Vagina (tissue), 2 donors: ENCODE measurements at regions not wholly inside any gene's neighbourhood (a gene's known extent, or its start where the extent isn't known, plus 50 kb on each side); places are given as distances from the start of the nearest gene placed in this dataset.
"Not testable (repeated sequence)": the region's sequence is repeated elsewhere in the genome, so short reads cannot be mapped to it uniquely, and the experiment has no call there.

Experiments
- DNase-seq, 2 donors: peaks; one replicate each; pipeline ENCODE4 v3.0.0-alpha.2; 2017; ENCODE audit errors: extremely low spot score in 2 of 2
- H3K27ac ChIP-seq: fragments of 200-600 bp; sonication (generic); one replicate; pipeline ENCODE4 v1.5.1; 2019
- H3K27me3 ChIP-seq: fragments of 200-600 bp; sonication (generic); one replicate; pipeline ENCODE4 v1.5.1; 2019
- H3K36me3 ChIP-seq, 2 donors: fragments of 200-600 bp; sonication (generic); one replicate each; pipeline ENCODE4 v1.5.1; 2017 to 2019
- H3K4me1 ChIP-seq: fragments of 200-600 bp; sonication (generic); one replicate; pipeline ENCODE4 v1.5.1; 2019
- H3K4me3 ChIP-seq, 2 donors: fragments of 200-600 bp; sonication (generic); 1 replicate in 1 of 2; 2 replicates in 1 of 2; pipeline ENCODE4 v1.5.1; 2016 to 2019
- H3K9me3 ChIP-seq: fragments of 200-600 bp; sonication (generic); one replicate; pipeline ENCODE4 v1.5.1; 2019
- POLR2A ChIP-seq, 2 donors: fragments of 450-650 bp; IDR thresholded peaks; one replicate each; pipeline ENCODE4 v1.6.1; 2017; ENCODE audit warnings: antibody characterized with exemption in 2 of 2, mild to moderate bottlenecking in 2 of 2, moderate library complexity in 2 of 2
- POLR2AphosphoS5 ChIP-seq, 2 donors: sonication (generic); formaldehyde crosslinking; IDR thresholded peaks; one replicate each; pipeline ENCODE4 v1.9.0; 2017; ENCODE audit warnings: antibody characterized with exemption in 2 of 2, mild to moderate bottlenecking in 2 of 2, low read depth in 1 of 2; ENCODE audit not compliant: insufficient read depth in 1 of 2
- intact Hi-C: fragments of 100-400 bp; cut with DNase I; formaldehyde crosslinking; loops from one replicate; pipeline ENCODE4 v1.15.1; 2023
- TF ChIP-seq, protein P1 (sequence below), 3 experiments: fragments of 450-650 bp in 2 of 3; fragments of 200-600 bp in 1 of 3; sonication (generic) in 1 of 3; IDR thresholded peaks; one replicate each; pipeline ENCODE4 v1.5.1; 2017 to 2019; ENCODE audit warnings: antibody characterized with exemption in 3 of 3, mild to moderate bottlenecking in 2 of 3, moderate library complexity in 2 of 3

DNA sequence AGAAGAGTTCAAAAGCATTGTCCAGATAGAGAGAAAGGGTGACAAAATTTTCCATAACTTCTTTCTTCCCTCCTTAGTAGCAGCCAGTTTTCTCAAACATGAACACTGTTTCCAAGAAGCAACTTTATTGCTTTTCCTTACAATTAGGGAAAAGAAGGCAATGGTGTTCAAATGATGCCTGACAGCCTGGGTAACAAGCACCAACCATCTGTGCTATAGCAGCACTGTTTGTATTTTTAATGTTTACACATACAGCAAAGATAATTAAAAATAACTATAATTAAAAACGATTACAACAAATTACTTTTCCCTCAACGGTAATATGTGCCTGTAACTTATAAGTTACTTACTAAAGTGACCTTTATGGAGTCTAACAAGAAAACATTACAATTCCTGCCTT, 450.6 kb upstream of the LMO3 start:
- TF ChIP-seq, protein P1, sequence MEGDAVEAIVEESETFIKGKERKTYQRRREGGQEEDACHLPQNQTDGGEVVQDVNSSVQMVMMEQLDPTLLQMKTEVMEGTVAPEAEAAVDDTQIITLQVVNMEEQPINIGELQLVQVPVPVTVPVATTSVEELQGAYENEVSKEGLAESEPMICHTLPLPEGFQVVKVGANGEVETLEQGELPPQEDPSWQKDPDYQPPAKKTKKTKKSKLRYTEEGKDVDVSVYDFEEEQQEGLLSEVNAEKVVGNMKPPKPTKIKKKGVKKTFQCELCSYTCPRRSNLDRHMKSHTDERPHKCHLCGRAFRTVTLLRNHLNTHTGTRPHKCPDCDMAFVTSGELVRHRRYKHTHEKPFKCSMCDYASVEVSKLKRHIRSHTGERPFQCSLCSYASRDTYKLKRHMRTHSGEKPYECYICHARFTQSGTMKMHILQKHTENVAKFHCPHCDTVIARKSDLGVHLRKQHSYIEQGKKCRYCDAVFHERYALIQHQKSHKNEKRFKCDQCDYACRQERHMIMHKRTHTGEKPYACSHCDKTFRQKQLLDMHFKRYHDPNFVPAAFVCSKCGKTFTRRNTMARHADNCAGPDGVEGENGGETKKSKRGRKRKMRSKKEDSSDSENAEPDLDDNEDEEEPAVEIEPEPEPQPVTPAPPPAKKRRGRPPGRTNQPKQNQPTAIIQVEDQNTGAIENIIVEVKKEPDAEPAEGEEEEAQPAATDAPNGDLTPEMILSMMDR (IDR thresholded peaks at IDR 0.05) = no peak
- TF ChIP-seq POLR2A (IDR thresholded peaks at IDR 0.05) (no peak), POLR2AphosphoS5 (IDR thresholded peaks at IDR 0.05; ENCODE audit: insufficient read depth in 1 of 2, low read depth in 1 of 2) (no peak)
- DNase-seq = no peak
- Histone ChIP-seq H3K27ac (no peak overlapping the region), H3K36me3 (no peaks in the 10 kb centered on the region), H3K27me3 (no peaks in the 10 kb centered on the region), H3K4me3 (no peak overlapping the region), H3K9me3 (no peaks in the 10 kb centered on the region), H3K4me1 (no peaks in the 10 kb centered on the region)
- intact Hi-C loops = no loop called here

DNA sequence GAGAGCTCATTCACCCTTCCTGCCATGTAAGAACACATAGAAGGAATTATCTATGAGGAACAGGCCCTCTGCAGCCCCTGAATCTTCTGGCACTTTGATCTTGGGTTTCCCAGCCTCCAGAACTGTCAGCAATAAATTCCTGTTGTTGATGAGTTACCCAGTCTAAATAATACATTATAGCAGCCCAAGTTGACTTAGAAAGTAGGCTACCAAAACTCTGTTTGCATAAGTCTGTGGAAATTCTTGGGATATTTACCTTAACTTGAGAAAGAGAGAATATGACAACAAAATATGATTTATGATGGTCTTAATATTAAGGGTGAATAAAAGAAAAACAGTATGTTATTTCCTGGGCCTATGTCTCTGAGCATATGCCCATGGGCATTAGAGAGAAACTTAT, 433.0 kb upstream of the LMO3 start:
- no peak overlapping the region for H3K4me3 ChIP-seq
- DNase-seq = no peak
- H3K4me1 ChIP-seq = no peaks in the 10 kb centered on the region
- no peak for TF ChIP-seq POLR2AphosphoS5 (IDR thresholded peaks at IDR 0.05; ENCODE audit: insufficient read depth in 1 of 2, low read depth in 1 of 2)
- H3K27ac ChIP-seq = no peak overlapping the region
- no peaks in the 10 kb centered on the region for H3K36me3 ChIP-seq
- H3K9me3 ChIP-seq = no peaks in the 10 kb centered on the region
- intact Hi-C loops = no loop called here
- no peaks in the 10 kb centered on the region for H3K27me3 ChIP-seq

DNA sequence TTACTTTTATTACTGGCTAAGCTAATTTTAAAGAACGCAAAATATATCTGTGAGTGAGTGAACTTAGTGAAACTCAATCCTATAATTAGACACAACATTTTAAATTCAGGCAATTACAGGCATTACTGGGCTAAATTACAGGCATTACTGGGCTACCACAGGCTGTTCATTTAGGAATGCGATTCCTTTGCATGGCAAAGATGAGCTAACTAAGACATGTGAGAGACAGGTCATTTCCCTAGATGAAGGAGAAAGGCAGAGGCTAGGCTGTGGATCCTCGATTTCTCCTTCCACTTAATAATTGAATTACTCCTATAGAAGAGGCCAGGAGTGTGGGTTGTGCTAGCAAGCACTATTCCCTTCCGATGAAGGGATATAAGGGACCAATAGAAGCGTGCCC, 429.4 kb upstream of the LMO3 start:
- DNase-seq = no peak
- no peak overlapping the region for H3K4me3 ChIP-seq
- H3K27ac ChIP-seq = no peak overlapping the region
- intact Hi-C loops = no loop called here
- TF ChIP-seq, protein P1 (IDR thresholded peaks at IDR 0.05) = no peak
- TF ChIP-seq POLR2AphosphoS5 (IDR thresholded peaks at IDR 0.05; ENCODE audit: insufficient read depth in 1 of 2, low read depth in 1 of 2) = no peak
- TF ChIP-seq POLR2A (IDR thresholded peaks at IDR 0.05) = no peak
- H3K9me3 ChIP-seq = no peaks in the 10 kb centered on the region
- no peaks in the 10 kb centered on the region for H3K27me3 ChIP-seq
- no peaks in the 10 kb centered on the region for H3K4me1 ChIP-seq
- no peaks in the 10 kb centered on the region for H3K36me3 ChIP-seq

DNA sequence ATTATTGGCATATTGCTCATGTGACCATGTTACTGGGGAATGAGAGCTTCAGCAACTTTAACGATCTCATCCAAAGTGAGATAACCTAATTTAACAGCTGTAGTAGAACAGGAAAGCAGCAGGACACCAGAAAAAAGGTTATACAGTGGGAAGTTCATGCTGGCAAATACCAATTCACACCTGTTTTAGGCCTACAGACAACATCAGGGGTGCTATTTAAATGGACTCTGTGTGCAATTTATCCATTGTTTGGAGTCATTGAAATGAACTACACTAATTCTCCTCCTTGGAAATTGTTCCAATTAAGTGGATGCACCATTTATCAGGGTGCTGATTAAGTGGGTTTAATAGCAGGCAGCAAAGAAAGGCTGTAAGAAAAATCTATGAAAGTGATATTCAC, 424.4 kb upstream of the LMO3 start:
- H3K4me1 ChIP-seq = no peaks in the 10 kb centered on the region
- no peaks in the 10 kb centered on the region for H3K9me3 ChIP-seq
- H3K36me3 ChIP-seq = no peaks in the 10 kb centered on the region
- no peak for DNase-seq
- TF ChIP-seq POLR2A (IDR thresholded peaks at IDR 0.05) (no peak), POLR2AphosphoS5 (IDR thresholded peaks at IDR 0.05; ENCODE audit: insufficient read depth in 1 of 2, low read depth in 1 of 2) (no peak)
- TF ChIP-seq, protein P1 (IDR thresholded peaks at IDR 0.05) = no peak
- no peaks in the 10 kb centered on the region for H3K27me3 ChIP-seq
- no peak overlapping the region for H3K4me3 ChIP-seq
- no peak overlapping the region for H3K27ac ChIP-seq
- intact Hi-C loops = no loop called here

DNA sequence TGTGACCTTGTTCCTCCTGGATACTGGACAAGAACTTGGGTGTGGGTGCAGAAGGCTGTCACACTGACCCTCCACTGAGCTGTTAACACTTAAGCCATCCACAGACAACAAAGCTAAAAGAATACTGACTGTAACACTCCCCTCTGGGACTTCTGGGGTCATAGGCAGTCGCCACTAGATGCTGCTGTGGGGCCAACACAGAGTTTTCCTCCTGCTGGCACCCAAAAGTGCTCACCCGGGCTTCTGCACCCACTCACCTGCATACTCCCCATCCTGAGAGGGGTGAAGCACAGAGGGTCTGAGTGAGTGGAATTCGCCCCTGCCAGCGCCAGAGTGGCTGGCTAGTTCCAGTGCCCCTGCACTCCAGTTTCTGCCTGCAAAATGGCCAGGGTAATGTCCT, 422.4 kb upstream of the LMO3 start:
- Histone ChIP-seq H3K36me3 (no peaks in the 10 kb centered on the region), H3K4me3 (no peak overlapping the region), H3K9me3 (no peaks in the 10 kb centered on the region), H3K27ac (no peak overlapping the region), H3K4me1 (no peaks in the 10 kb centered on the region), H3K27me3 (no peaks in the 10 kb centered on the region)
- no peak for TF ChIP-seq POLR2AphosphoS5 (IDR thresholded peaks at IDR 0.05; ENCODE audit: insufficient read depth in 1 of 2, low read depth in 1 of 2)
- TF ChIP-seq, protein P1 (IDR thresholded peaks at IDR 0.05) = no peak
- no peak for TF ChIP-seq POLR2A (IDR thresholded peaks at IDR 0.05)
- DNase-seq = no peak
- intact Hi-C loops = no loop called here

DNA sequence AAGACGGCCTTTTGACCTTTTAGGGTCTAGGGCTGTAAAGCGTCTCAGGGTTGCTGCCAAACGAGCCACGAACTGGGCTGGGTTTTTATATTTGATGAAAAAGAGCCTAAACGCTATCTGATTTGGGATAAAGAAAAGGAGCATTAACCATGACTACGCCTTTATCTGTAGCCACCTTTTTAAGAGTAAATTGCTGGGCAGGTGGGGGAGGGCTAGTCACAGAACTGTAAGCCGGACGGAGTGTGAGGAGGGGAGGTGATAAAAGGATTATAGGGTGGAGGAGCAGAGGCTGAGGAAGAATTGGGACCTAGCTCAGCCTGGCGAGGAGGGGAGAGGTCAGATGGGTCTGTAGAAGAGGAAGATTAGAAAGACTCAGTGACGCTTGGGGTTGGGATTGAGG, 419.5 kb upstream of the LMO3 start:
- H3K27me3 ChIP-seq, H3K36me3 ChIP-seq, intact Hi-C loops, H3K9me3 ChIP-seq, H3K27ac ChIP-seq, DNase-seq, H3K4me3 ChIP-seq, H3K4me1 ChIP-seq: not testable (repeated sequence)
